Motor neuron (in vitro differentiated cells): ENCODE measurements at regions not wholly inside any gene's neighbourhood (a gene's known extent, or its start where the extent isn't known, plus 50 kb on each side); places are given as distances from the start of the nearest gene placed in this dataset.
"Not testable (repeated sequence)": the region's sequence is repeated elsewhere in the genome, so short reads cannot be mapped to it uniquely, and the experiment has no call there.

Source experiments
- ATAC-seq, 8 experiments: fragments of 200-7000 bp; cut with Tn5 transposase; replicated peaks in 6 of 8; 2 replicates each; pipeline ENCODE4 v1.8.0; 2021; ENCODE audit warnings: mild to moderate bottlenecking in 8 of 8, moderate library complexity in 8 of 8
- H3K27ac ChIP-seq, 2 donors: fragments of 250-450 bp; sonication (Bioruptor Pico); 2 replicates each; pipeline ENCODE4 v1.9.0; 2021; ENCODE audit warnings: antibody characterized with exemption in 2 of 2, mild to moderate bottlenecking in 2 of 2, moderate library complexity in 1 of 2
- H3K4me1 ChIP-seq, 2 donors: fragments of 250-450 bp; sonication (Bioruptor Pico); replicated peaks in 1 of 2; 2 replicates each; pipeline ENCODE4 v1.6.1; 2021; ENCODE audit warnings: antibody characterized with exemption in 2 of 2, mild to moderate bottlenecking in 2 of 2, moderate library complexity in 1 of 2
- H3K4me3 ChIP-seq, 5 donors: fragments of 250-450 bp; sonication (Bioruptor Pico); 2 replicates each; pipeline ENCODE4 v1.9.0; 2021; ENCODE audit warnings: antibody characterized with exemption in 5 of 5, mild to moderate bottlenecking in 5 of 5, moderate library complexity in 4 of 5
- WGBS, 10 experiments: fragments of 450-650 bp; shearing (Covaris generic); methylation state at CpG; one replicate each; pipeline ENCODE4 v1.0.0; 2022; 5-methylcytosine and 5-hydroxymethylcytosine counted together
- in situ Hi-C, 9 experiments: fragments of 400-800 bp; cut with MboI; loops; one replicate each; pipeline ENCODE4 v1.15.0; 2021; ENCODE audit warnings: low sequenced_read_pairs in 9 of 9, low pct_unique_long_range_greater_than_20kb in 2 of 9; ENCODE audit not compliant: unreplicated experiment in 9 of 9

GRCh38 chr20:30911832-30912660 is 345.4 kb upstream of the DEFB115 start:
- in situ Hi-C loops: not testable (repeated sequence)
- Histone ChIP-seq H3K27ac (peak overlapping the region; percentile 61 to 86), H3K4me3 (peak overlapping the region; percentile 12 to 25 (median 21)), H3K4me1 (peaks cover 9 to 13% of the 10 kb centered on the region in 2 donors)
- peak in 6 of 8 experiments; percentile 32 to 64 (median 48) for ATAC-seq
- 16% methylated on average over 5 of the region's 41 CpGs; no CpG with 5 or more reads in 9 of the 10 experiments for WGBS, 10 experiments

GRCh38 chr20:30912661-30913026 is 344.8 kb upstream of the DEFB115 start:
- Histone ChIP-seq H3K4me3 (peak overlapping the region; percentile 0 to 21 (median 21)), H3K27ac (peak overlapping the region; percentile 61 to 90), H3K4me1 (peaks cover 9 to 13% of the 10 kb centered on the region in 2 donors)
- ATAC-seq, in situ Hi-C loops: not testable (repeated sequence)
- WGBS, 10 experiments: 0 to 10% (median 2%) methylated on average over 1 to 5 of the region's 12 CpGs; no CpG with 5 or more reads in 2 of the 10 experiments

- H3K4me3 ChIP-seq, in situ Hi-C loops, ATAC-seq, H3K27ac ChIP-seq: not testable (repeated sequence)
- peaks cover 9 to 13% of the 10 kb centered on the region in 2 donors for H3K4me1 ChIP-seq
- WGBS, 10 experiments: 13 to 100% (median 93%) methylated on average over 1 to 5 of the region's 5 CpGs; no CpG with 5 or more reads in 1 of the 10 experiments
Measured at GRCh38 chr20:30916404-30916803, 341.1 kb upstream of the DEFB115 start.

- Histone ChIP-seq H3K4me1 (no peaks in the 10 kb centered on the region), H3K4me3 (no peak overlapping the region), H3K27ac (no peak overlapping the region)
- 77 to 100% (median 91%) methylated on average over 1 to 16 of the region's 31 CpGs; no CpG with 5 or more reads in 6 of the 10 experiments for WGBS, 10 experiments
- ATAC-seq: no peak
- in situ Hi-C loops: no loop called here
Measured at GRCh38 chr20:30919514-30920188, 337.8 kb upstream of the DEFB115 start.

GRCh38 chr20:30921286-30922071 is 336.0 kb upstream of the DEFB115 start:
- Histone ChIP-seq H3K27ac (no peak overlapping the region), H3K4me1 (no peaks in the 10 kb centered on the region), H3K4me3 (no peak overlapping the region)
- no peak for ATAC-seq
- WGBS, 10 experiments: 80% methylated on average over 1 of the region's 57 CpGs; no CpG with 5 or more reads in 9 of the 10 experiments
- in situ Hi-C loops: no loop called here

- ATAC-seq: peak in 1 of 8 experiments; percentile 44
- no peak overlapping the region for H3K4me3 ChIP-seq
- in situ Hi-C loops: no loop called here
- no peaks in the 10 kb centered on the region for H3K4me1 ChIP-seq
- no peak overlapping the region for H3K27ac ChIP-seq
- WGBS, 10 experiments: 70% methylated on average over 7 of the region's 55 CpGs; no CpG with 5 or more reads in 9 of the 10 experiments
Measured at GRCh38 chr20:30922129-30922528, 335.3 kb upstream of the DEFB115 start.

- in situ Hi-C loops: no loop called here
- ATAC-seq: no peak
- no peak overlapping the region for H3K4me3 ChIP-seq
- H3K27ac ChIP-seq: no peak overlapping the region
- 38 to 77% (median 61%) methylated on average over 1 to 5 of the region's 5 CpGs for WGBS, 10 experiments
- no peaks in the 10 kb centered on the region for H3K4me1 ChIP-seq
Measured at GRCh38 chr20:30937790-30938189, 319.7 kb upstream of the DEFB115 start.

GRCh38 chr20:30949761-30950160 is 307.7 kb upstream of the DEFB115 start:
- Histone ChIP-seq H3K4me3 (no peak overlapping the region), H3K27ac (no peak overlapping the region), H3K4me1 (peaks cover 0 to 5% of the 10 kb centered on the region in 2 donors)
- no peak for ATAC-seq
- 34 to 88% (median 83%) methylated on average over 2 to 9 of the region's 13 CpGs; no CpG with 5 or more reads in 3 of the 10 experiments for WGBS, 10 experiments
- in situ Hi-C loops: no loop called here

GRCh38 chr20:30951088-30951487 is 306.4 kb upstream of the DEFB115 start:
- H3K4me1 ChIP-seq, ATAC-seq, H3K27ac ChIP-seq, in situ Hi-C loops, H3K4me3 ChIP-seq: not testable (repeated sequence)
- WGBS, 10 experiments: 0 to 100% (median 93%) methylated on average over 1 to 3 of the region's 3 CpGs; no CpG with 5 or more reads in 4 of the 10 experiments

- H3K4me3 ChIP-seq, H3K4me1 ChIP-seq, in situ Hi-C loops, ATAC-seq, H3K27ac ChIP-seq: not testable (repeated sequence)
- 37 to 100% (median 86%) methylated on average over 2 to 3 of the region's 3 CpGs for WGBS, 10 experiments
Measured at GRCh38 chr20:30956649-30957048, 300.8 kb upstream of the DEFB115 start.

GRCh38 chr20:30959208-30959607 is 298.3 kb upstream of the DEFB115 start:
- H3K27ac ChIP-seq, in situ Hi-C loops, H3K4me1 ChIP-seq, ATAC-seq, H3K4me3 ChIP-seq: not testable (repeated sequence)

- Histone ChIP-seq H3K4me3 (no peak overlapping the region), H3K27ac (no peak overlapping the region), H3K4me1 (no peaks in the 10 kb centered on the region)
- ATAC-seq: no peak
- in situ Hi-C loops: no loop called here
- 6 to 100% (median 71%) methylated on average over 1 to 4 of the region's 4 CpGs; no CpG with 5 or more reads in 1 of the 10 experiments for WGBS, 10 experiments
Measured at GRCh38 chr20:30963591-30963990, 293.9 kb upstream of the DEFB115 start.

GRCh38 chr20:30975859-30976258 is 281.6 kb upstream of the DEFB115 start:
- H3K27ac ChIP-seq, in situ Hi-C loops, H3K4me1 ChIP-seq, ATAC-seq, H3K4me3 ChIP-seq: not testable (repeated sequence)
- 80% methylated on average over 2 of the region's 13 CpGs; no CpG with 5 or more reads in 9 of the 10 experiments for WGBS, 10 experiments
